ENCODE measurements at regions not wholly inside any gene's neighbourhood (a gene's known extent, or its start where the extent isn't known, plus 50 kb on each side); places are given as distances from the start of the nearest gene placed in this dataset.

DNA sequence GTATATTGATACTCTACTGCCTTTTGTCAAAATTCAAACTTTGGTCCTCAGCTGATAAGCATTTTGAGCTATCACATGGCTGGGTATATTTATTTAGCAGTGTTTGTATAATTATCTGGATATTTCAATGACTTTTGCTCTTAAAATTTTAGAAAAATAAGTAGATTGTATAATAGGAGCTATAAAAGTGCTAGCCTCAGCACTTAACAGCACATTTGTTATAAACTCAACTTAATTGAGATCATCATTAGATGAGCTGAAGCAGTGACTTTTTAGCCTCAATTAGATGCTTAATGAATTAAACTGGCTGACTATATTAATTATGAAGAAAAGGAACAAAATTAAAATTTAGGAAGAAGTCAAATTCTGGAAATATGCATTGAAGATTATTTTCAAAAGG lies 429.9 kb downstream of the DYNC2H1 start:
- no peak for TF ChIP-seq EZH2 (IDR thresholded peaks at IDR 0.05; ENCODE audit: low read length, unreplicated experiment)
- TF ChIP-seq, protein P1, sequence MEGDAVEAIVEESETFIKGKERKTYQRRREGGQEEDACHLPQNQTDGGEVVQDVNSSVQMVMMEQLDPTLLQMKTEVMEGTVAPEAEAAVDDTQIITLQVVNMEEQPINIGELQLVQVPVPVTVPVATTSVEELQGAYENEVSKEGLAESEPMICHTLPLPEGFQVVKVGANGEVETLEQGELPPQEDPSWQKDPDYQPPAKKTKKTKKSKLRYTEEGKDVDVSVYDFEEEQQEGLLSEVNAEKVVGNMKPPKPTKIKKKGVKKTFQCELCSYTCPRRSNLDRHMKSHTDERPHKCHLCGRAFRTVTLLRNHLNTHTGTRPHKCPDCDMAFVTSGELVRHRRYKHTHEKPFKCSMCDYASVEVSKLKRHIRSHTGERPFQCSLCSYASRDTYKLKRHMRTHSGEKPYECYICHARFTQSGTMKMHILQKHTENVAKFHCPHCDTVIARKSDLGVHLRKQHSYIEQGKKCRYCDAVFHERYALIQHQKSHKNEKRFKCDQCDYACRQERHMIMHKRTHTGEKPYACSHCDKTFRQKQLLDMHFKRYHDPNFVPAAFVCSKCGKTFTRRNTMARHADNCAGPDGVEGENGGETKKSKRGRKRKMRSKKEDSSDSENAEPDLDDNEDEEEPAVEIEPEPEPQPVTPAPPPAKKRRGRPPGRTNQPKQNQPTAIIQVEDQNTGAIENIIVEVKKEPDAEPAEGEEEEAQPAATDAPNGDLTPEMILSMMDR (conservative IDR thresholded peaks at IDR 0.05; ENCODE audit: low read depth, low read length), result no peak
- no peak for TF ChIP-seq EZH2phosphoT487 (IDR thresholded peaks at IDR 0.05; ENCODE audit: borderline replicate concordance, low read length)
